ENCODE measurements at regions not wholly inside any gene's neighbourhood (a gene's known extent, or its start where the extent isn't known, plus 50 kb on each side); places are given as distances from the start of the nearest gene placed in this dataset.
A peak's percentile ranks its signal among the peaks of the same experiment; 100 is the strongest.

DNA sequence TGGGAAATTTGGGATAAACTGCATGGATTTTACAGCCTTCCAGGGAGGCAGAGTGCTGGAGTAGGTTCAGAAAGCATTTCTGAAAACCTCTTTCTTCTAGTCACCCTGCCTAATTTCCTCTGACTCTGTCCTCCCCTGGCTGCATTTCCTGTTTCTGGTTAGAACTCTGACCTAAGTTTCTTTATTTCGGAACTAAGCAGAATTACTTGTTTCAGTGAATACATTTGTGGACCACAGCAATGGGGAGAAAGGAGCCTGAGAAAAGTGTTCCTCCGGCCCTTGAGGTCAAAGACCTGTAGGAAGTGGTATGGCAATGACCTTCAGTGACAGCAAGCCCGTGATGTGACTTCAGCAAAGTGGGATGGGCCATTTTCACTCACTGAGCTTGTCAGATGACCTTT, 173.4 kb upstream of the RUNX1 start:
- intact Hi-C loops (cut with DNase I): no loop called here
- no peak for ATAC-seq
- no peak for DNase-seq (ENCODE audit: missing footprints)

DNA sequence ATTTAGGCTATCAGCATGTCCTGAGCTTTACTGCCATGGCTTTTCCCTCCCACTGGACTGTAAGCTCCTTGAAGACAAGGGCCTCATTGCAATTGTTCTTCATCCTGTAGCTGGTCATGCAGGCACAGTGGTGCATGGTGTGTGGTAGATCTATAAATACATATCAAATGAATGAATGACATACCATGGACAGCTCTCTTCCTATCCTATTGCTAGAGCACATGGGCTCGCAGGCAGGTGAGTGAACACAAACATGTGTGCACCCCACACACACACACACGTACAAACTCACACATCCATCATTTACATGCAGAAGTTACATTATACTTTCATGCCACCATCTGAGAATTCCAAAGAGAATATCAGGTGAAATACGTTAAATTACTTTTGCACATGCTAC, 172.9 kb upstream of the RUNX1 start:
- intact Hi-C loops (cut with DNase I): no loop called here
- ATAC-seq (no peak), DNase-seq (ENCODE audit: missing footprints) (no peak)

DNA sequence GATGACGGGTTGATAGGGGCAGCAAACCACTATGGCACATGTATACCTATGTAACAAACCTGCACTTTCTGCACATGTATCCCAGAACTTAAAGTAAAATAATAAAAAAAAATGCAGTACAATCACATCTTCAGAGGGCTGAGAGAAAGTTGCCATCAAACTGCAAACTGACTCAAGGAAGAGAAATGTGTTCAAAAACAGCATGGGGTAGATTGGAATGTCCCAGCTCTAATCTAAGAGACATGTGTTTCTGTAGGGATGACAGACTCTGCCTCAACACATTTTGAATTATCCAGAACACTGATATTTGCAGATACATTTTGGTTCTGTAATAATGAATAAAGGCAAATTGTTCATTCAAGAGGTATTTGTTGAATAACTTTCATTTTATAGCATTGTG, 171.2 kb upstream of the RUNX1 start:
- intact Hi-C loops (cut with DNase I): no loop called here
- no peak for DNase-seq (ENCODE audit: missing footprints)
- ATAC-seq: no peak

DNA sequence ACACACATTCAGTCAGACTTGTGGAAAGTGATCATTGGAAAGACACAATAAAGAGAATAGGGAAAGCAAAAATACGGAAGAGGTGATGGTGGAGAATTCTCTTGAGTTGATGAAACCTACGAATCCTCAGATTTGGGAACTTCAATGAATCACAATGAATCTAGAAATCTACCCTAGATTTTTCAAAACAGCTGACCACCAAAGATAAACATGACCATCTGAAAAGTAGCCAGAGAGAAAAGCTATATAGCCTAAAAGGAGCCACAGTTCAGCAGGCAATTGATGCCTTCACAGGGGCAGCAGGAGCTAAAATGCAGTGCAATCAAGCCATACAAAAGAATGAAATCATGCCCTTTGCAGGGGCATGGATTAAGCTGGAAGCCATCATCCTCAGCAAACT, 170.6 kb upstream of the RUNX1 start:
- no peak for DNase-seq (ENCODE audit: missing footprints)
- no peak for ATAC-seq
- intact Hi-C loops (cut with DNase I): no loop called here

DNA sequence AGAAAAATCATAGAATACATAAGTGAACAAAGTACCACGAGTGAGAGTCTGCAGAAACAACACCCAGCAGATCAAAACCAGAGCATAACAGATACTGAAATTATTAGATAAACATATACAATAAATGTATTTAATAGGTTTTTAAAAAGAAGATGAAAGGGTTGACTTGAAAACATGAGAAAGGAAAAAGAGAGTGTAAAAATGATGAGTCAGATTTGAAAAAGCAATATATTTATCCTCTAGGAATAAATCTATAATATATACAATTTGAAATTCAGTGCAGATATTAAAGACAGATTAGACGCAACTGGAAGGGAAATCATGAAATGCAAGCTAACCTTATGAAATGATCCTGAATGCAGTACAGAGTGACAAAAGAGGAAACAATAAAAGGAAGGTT, 170.2 kb upstream of the RUNX1 start:
- no peak for DNase-seq (ENCODE audit: missing footprints)
- no peak for ATAC-seq
- intact Hi-C loops (cut with DNase I): no loop called here

DNA sequence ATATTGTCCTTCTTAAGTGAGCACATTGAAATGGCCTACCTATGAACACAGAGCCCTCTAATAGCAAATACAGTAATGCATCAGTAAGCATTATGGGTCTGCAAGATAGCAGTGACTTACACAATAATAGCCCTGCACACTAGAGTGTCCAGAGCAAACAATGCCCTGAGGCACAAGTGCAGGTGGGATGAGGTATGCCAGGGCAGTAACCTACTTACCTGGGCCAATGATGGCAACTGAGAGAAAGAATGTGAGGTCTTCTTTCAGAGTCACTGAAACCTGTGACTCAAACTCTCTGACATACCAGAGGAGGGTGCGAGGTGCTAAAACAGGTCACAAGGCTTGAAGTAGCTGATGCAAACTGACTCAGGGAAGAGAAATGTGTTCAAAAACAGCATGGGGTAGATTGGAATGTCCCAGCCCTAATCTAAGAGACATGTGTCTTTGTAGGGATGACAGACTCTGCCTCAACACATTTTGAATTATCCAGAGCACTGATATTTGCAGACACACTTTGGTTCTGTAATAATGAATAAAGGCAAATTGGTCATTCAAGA, 168.5 kb upstream of the RUNX1 start:
- intact Hi-C loops (cut with DNase I): no loop called here
- no peak for ATAC-seq

DNA sequence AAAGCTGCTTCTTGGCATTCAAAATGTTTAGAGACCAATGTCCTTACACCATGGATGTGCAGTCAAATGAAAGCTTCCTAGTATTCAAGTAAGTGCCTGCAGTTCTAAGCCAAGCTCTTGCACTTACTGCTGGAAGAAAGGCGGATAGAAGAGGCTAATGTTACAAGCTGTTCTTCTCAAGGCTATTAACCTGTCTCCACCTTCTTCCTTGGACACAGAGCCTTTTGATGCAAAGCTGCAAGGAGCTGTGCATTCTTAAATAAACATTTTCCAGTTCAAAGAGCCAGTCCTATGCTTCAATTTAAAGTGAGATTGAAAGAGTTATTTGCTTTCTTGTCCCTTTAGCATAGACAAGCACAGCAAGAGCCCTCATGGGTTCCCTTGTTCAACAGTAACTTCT, 167.9 kb upstream of the RUNX1 start:
- no peak for DNase-seq (ENCODE audit: missing footprints)
- intact Hi-C loops (cut with DNase I): no loop called here

More for the DNA sequence above, 168.5 kb upstream of the RUNX1 start:
- no peak for DNase-seq (ENCODE audit: missing footprints)

DNA sequence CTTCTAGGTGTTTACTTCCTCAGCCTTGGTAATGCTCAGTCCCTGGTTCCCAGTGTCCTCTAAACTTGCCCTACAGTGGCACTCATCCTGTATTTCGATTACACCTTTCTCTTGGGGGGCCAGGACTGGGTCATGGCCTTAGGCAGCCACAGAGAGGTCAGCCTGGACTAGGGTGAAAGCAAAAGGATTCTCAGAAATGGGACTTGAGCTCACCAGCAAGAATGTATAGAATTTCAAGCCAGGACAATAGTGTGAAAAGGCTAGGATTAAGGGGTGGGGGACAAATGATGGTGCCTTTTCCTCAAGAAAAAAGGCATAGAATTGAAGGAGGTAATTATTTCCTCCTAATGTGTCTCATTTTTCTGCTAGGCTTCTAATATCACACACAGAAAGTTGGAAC, 166.8 kb upstream of the RUNX1 start:
- intact Hi-C loops (cut with DNase I): no loop called here
- ATAC-seq: no peak

More for the DNA sequence above, 167.9 kb upstream of the RUNX1 start:
- ATAC-seq: no peak

DNA sequence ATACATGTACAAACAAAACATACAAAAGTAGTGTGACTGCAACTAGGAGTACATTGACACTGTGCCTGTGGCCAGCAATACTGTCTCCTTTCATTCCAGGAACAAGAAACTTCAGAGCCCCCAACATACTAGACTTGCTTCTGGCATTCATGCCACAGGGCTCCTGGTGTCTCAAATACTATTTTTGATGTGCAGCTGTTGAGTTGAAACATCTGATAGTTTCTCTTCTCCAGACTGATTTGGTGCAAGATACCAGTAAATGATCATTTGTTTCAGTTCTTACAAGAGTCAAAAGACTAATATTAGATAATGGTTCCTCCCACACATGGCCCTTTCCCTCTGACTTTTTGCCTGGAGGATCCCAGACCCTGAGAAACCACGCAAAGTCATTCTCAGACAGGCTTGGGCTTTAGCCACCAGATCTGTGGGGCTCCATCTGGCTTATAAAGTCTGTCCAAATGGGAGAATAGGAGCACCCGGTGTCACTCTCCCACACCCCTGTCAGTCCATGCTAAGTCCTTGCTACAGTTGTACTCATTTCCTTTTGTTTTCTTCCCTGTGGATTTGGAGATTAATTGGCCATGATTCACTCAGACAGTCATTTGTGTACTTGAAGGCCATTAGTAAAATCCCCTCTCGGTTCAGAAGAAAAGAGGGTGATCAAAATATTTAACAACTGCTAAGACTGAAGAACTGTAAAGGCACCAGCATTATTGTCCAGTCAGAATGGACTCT, 163.5 kb upstream of the RUNX1 start:
- DNase-seq (ENCODE audit: missing footprints) (no peak), ATAC-seq (peak; percentile 55)
- intact Hi-C loops (cut with DNase I): no loop called here

More for the DNA sequence above, 166.8 kb upstream of the RUNX1 start:
- no peak for DNase-seq (ENCODE audit: missing footprints)

DNA sequence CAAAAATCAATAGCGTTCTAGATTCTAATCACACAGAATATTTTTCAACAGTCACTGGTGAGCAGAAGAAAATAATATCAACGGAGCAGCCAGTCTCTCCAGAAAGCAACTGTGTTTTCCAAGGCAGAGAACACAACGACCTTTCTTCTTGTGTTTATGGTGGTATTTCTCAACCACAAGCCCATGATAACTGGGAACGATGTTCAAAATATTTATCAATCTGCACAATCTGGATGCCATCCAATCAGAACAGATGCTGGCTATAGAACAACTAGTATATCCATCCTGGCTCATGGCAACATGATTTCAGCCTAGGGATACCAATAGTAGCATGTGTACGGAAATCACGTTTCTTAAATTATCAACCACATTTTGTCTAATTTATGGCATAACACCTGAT, 162.7 kb upstream of the RUNX1 start:
- intact Hi-C loops (cut with DNase I): no loop called here
- ATAC-seq (peak; percentile 18), DNase-seq (ENCODE audit: missing footprints) (no peak)

DNA sequence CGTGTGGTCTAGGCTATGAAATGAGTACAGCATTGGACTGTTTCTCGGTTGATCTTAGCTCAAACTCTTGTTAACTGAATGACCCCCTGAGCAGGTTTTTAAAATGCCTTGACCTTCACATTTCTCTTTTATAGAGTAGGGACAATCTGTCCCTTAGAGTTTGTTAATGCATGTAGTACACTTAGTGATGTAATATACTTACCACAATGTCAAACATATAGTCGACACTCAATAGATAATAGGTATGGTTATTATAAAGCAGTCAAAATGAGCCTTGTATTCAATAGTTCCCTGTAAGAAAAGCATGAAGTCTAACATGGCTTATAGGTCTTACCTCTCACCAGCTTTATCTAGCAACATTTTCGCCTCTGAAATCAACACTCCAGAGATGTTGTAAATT, 161.0 kb upstream of the RUNX1 start:
- no peak for ATAC-seq
- intact Hi-C loops (cut with DNase I): no loop called here
- no peak for DNase-seq (ENCODE audit: missing footprints)

DNA sequence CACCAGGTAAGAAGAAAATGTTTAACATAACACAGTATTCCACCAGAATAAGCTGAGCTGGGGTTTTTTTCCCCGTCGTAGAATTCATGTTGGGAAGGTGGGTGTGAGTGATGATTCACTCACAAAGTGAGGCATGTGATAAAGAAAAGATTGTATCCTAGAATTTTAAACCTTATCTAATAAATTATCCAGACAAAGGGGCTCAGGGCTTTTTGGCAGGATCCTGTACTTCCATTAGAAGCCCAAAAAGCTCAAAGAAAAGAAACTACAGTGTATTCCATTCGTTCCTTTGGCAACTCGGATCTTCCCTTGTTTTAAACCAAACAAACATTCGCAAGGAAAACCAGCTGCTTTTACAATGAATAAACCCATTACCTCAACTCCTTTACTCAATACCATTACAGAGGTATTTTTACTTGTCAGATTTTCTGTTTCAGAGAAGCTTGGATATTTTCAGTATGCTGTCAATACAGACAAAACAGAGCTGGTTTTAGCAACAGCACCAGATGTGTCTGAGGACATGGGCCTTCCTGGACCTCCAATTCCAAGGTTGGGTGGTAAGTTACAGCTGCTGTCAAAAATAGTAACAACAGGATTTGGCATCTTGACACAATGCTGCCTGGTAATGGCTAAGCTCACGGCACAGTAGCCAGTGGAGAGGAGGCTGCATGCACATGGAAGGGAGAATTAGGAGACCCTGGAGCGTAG, 159.9 kb upstream of the RUNX1 start:
- DNase-seq (ENCODE audit: missing footprints) (no peak), ATAC-seq (no peak)
- intact Hi-C loops (cut with DNase I): loop anchor here (10.0 kb wide), 1 partner anchor 324 kb away; no protein-coding TSS in a partner anchor

DNA sequence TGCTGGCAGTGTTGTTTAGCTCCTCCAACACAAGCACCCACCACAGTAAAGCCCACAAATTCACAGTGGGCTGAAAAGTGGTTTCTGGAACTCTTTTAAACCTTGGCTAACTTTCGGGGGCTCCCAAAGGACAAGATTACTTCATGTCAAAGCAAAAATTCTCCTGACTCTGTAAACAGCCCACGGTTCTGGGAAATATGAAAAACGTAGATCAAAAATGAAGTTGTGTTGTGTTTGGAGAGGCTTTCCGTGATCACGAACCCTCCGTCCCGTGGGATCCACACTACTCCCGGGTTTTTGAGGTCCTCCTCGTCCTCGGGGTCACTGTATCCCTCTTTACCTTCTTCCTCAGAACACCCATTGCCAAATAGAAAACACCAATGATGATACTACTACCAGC, 159.0 kb upstream of the RUNX1 start:
- no peak for DNase-seq (ENCODE audit: missing footprints)
- intact Hi-C loops (cut with DNase I): loop anchor here (10.0 kb wide), 1 partner anchor 323 kb away; no protein-coding TSS in a partner anchor
- ATAC-seq: peak; percentile 46

DNA sequence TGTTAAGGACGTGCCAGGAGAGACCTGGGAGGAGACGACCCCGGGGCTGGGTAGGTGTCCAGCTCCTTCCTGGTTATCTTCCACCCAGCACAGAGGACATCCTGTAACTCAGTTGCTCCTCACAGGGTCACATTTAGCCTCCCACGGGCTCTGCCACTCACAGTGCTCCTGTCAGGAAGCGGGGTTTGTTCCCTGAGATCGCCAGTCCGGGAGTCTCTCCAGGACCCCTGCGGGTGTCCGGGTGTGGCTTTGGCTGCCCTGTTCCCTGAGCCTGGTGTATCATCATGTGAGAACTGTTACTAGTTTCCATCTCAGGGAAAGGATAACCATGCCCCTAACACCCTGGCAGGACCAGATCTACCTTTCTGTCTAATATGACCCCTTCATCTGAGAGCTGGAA, 158.2 kb upstream of the RUNX1 start:
- intact Hi-C loops (cut with DNase I): loop anchor here (10.0 kb wide), 1 partner anchor 323 kb away; no protein-coding TSS in a partner anchor
- no peak for DNase-seq (ENCODE audit: missing footprints)
- ATAC-seq: no peak

DNA sequence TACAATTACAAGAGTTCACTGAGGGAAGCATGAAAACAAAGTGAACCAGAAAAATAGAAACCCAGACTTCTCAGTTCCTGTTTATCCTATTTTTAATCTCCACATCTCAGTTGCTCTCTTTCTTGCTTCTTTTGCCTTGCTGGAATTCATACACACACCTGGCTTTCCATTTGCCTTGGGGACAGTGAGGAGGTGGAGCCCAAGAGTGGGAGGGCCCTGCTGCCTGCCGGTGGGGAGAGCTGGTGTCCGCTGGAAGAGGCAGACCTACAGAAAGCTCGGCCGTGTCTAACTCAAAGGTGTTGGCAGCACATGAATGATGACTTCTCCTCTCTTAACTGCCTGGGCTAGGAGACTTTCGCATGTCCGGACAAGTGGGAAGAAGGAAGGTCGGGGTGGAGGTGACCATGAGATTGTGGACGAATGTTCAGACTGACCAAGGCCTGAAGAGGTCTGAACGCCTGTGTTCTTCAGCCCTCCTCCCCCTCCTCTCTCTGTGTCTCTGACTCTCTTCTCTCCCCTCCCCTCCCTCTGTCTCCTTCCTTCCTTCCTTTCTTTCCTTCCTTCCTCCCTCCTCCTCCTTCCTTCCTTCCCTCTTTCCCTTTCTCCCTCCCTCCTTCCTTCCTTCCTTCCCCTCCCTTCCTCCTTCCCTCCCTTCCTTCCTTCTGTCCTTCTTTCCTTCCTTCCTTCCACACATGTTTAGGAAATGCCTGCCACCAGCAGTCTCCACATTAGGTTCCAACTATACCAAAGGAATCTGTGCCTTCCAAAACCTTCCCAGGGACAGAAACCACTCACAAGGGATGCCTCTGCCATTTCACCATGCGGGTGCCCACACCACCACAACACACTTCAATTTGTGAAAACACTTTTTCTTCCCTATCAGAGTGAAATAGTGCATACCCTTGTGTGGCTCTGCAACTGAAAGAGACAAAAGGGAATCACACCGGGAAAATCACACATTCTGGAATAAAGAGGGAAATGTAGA, 157.3 kb upstream of the RUNX1 start:
- ATAC-seq (no peak), DNase-seq (ENCODE audit: missing footprints) (no peak)
- intact Hi-C loops (cut with DNase I): loop anchor here (10.0 kb wide), 1 partner anchor 322 kb away; no protein-coding TSS in a partner anchor

DNA sequence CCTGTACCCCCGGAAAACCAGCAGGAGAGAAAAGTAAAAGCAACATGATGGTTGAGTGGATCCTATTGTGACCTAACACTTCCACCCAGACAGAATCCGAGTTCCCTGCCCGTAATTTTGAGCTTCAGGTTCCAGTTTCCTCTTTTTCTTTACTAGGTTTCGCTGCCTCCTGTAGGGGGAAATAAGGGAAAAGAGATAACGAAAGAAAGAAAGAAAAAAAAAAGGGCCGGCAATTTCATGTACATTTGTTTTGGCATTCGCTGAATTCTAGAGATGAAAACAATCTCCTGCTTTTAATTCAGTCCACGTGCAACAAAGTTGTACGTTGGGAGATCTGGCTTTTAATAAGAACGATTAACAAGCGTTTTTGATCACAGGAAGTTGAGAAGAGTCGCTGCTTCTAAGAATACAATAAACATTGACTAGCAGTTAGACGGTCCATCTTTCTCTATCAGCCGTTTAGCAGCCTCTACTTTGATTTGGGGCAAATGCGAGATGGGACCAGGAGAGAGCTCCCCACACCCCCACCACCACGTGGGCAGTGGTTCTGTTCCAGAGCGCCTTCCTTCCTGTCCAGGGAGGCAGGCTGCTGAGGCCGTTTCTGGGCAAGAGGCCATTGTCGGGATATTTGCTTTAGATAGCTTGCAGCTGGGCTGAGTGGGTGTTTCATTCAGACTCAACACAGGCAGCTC, 155.9 kb upstream of the RUNX1 start:
- ATAC-seq (peak; percentile 84), DNase-seq (ENCODE audit: missing footprints) (peak; percentile 86)
- intact Hi-C loops (cut with DNase I): loop anchor here (10.0 kb wide), 1 partner anchor 320 kb away; no protein-coding TSS in a partner anchor

DNA sequence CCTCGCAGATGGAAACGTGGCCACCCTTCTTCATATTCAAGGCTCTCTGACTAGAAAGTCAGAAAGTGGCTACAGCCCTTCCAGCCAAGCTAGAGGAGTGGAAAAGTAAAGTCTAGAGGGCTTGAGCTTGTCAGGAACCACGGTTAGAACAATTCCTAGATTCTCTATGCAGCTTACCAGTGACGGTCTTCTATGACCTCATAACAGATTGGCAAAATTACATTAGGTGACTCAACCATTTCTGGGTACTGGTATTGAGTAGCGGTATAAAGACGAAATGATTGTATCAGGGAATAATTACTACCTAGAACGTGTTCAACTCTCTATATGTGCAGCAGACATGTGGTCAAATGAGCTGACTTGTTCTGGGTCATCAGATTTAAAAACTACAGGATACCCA, 155.0 kb upstream of the RUNX1 start:
- no peak for DNase-seq (ENCODE audit: missing footprints)
- ATAC-seq: no peak
- intact Hi-C loops (cut with DNase I): loop anchor here (10.0 kb wide), 1 partner anchor 319 kb away; no protein-coding TSS in a partner anchor

All from Right ventricle myocardium inferior (tissue), 1 donor.